ENCODE measurements at regions not wholly inside any gene's neighbourhood (a gene's known extent, or its start where the extent isn't known, plus 50 kb on each side); places are given as distances from the start of the nearest gene placed in this dataset.
A peak's percentile ranks its signal among the peaks of the same experiment; 100 is the strongest.

DNA sequence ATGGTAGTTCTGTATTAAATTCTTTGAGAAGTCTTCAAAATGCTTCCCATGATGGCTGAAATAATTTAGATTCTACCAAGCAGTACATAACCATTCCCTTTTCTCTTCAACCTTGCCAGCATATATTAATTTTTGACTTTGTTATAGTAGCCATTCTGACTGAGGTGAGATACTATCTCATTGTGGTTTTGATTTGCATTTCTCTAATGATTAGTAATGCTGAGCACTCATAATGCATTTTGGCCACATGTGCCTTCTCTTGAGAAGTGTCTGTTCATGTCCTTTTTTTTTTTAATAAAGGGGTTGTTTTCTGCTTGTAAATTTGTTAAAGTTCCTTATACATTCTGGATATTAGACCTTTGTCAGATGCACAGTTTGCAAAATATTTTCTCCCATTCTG is 173.9 kb downstream of the CALCRL start:
- DNase-seq, result no peak
- Histone ChIP-seq H3K4me3 (ENCODE audit: insufficient read depth, low read depth, low read length) (no peak overlapping the region), H3K36me3 (replicated peaks; ENCODE audit: control insufficient read depth, insufficient read depth, low read length) (no peaks in the 10 kb centered on the region), H3K27me3 (ENCODE audit: control insufficient read depth, insufficient read depth, low read length) (no peaks in the 10 kb centered on the region)

DNA sequence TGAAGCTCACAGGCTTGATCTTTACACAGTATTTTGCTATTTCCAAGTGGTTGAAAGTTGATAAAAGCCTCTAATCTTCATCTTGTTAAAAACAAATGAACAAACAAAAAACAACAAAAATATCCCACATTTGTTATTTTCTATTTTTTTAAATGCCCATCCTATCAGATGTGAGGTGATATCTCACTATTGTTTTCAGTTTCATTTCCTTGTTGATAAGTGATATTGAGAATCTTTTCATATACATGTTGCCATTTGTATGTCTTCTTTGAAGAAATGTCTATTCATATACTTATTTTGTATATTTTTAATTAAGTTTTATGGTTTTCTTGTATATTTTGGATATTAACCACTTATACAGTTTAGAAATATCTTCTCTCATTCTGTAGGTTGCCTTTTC is 175.8 kb downstream of the CALCRL start:
- Histone ChIP-seq H3K36me3 (replicated peaks; ENCODE audit: control insufficient read depth, insufficient read depth, low read length) (no peaks in the 10 kb centered on the region), H3K4me3 (ENCODE audit: insufficient read depth, low read depth, low read length) (no peak overlapping the region), H3K27me3 (ENCODE audit: control insufficient read depth, insufficient read depth, low read length) (no peaks in the 10 kb centered on the region)
- DNase-seq, result no peak

DNA sequence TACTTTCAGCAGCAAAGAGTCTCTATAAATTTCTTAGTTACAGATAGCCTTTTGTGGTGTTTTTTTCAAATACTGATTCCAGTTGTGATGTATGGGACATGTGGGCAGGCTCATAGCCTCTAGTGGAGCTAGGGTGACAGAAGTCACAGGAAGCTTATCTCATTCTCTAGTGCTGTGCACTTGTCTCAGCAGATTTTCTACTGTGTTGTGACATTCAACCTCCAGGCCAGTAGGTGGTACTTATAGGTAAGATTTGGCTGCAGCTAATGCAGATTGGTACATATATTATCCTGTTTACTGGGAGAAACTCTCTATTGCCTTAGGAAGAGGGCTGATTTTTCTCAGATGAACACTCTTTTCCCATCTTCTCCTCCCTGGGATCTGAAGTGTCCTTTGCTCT is 176.2 kb downstream of the CALCRL start:
- no peaks in the 10 kb centered on the region for H3K27me3 ChIP-seq (ENCODE audit: control insufficient read depth, insufficient read depth, low read length)
- no peak overlapping the region for H3K4me3 ChIP-seq (ENCODE audit: insufficient read depth, low read depth, low read length)
- no peak for DNase-seq
- H3K36me3 ChIP-seq (replicated peaks; ENCODE audit: control insufficient read depth, insufficient read depth, low read length), result no peaks in the 10 kb centered on the region

DNA sequence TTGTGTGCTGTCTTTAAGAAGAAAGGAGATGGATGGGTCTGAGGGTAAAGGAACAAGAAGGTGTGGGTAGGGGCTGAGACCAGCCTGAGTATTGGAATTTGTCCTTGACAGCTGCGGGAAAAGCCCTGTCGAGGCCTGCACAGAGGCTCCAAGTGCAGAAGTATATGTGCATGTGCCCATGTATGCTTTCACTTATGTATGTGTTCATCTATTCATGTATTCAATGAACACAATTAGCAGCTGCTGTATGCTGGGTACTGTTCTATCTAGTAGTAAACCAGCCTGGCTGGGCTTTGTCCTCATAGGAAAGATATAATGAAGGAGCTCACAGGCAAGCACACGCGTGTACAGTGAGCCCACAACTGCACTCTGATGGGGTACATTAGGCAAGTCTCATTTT is 181.4 kb downstream of the CALCRL start:
- no peaks in the 10 kb centered on the region for H3K36me3 ChIP-seq (replicated peaks; ENCODE audit: control insufficient read depth, insufficient read depth, low read length)
- H3K4me3 ChIP-seq (ENCODE audit: insufficient read depth, low read depth, low read length), result no peak overlapping the region
- DNase-seq, result no peak

DNA sequence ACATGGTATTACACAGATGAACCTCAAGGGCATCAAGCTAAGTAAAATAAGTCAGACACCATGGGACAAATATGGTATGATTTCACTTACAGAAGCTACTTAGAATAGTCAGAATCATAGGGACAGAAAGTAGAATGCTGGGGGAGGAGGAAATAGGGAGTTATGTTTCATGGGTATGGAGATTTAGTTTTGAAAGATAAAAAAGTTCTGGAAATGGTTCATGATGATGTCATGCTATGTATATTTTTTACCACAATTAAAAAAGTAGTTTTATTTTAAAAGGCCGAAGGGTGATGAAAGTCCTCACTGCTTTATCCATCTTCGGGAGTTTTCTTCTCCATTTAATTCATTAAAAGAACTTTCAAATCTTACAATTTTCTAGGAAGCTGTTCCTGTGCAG is 181.9 kb downstream of the CALCRL start:
- Histone ChIP-seq H3K36me3 (replicated peaks; ENCODE audit: control insufficient read depth, insufficient read depth, low read length) (no peaks in the 10 kb centered on the region), H3K4me3 (ENCODE audit: insufficient read depth, low read depth, low read length) (no peak overlapping the region), H3K27me3 (ENCODE audit: control insufficient read depth, insufficient read depth, low read length) (no peaks in the 10 kb centered on the region)
- DNase-seq, result no peak

More for the DNA sequence above, 181.4 kb downstream of the CALCRL start:
- no peaks in the 10 kb centered on the region for H3K27me3 ChIP-seq (ENCODE audit: control insufficient read depth, insufficient read depth, low read length)

DNA sequence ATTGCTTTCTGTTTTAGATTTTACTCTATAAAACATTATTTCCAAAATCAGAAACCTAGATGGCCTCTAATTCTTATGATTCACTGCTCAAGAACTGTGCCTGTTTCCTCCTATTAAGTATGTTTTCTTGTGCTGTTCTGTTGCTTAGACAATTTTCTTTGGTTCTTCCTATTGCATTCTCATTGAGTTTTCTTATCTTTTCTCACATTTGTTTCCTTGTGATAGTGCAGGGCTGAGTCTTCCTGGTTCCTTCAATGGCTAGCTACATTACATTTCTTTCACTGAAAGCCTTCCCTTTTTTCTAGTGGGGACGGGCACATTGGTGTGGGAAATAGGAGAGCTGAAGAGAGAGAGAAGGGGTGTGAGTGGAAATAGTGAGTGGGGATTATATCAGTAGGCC is 183.4 kb downstream of the CALCRL start:
- Histone ChIP-seq H3K36me3 (replicated peaks; ENCODE audit: control insufficient read depth, insufficient read depth, low read length) (no peaks in the 10 kb centered on the region), H3K4me3 (ENCODE audit: insufficient read depth, low read depth, low read length) (no peak overlapping the region), H3K27me3 (ENCODE audit: control insufficient read depth, insufficient read depth, low read length) (no peaks in the 10 kb centered on the region)
- no peak for DNase-seq

DNA sequence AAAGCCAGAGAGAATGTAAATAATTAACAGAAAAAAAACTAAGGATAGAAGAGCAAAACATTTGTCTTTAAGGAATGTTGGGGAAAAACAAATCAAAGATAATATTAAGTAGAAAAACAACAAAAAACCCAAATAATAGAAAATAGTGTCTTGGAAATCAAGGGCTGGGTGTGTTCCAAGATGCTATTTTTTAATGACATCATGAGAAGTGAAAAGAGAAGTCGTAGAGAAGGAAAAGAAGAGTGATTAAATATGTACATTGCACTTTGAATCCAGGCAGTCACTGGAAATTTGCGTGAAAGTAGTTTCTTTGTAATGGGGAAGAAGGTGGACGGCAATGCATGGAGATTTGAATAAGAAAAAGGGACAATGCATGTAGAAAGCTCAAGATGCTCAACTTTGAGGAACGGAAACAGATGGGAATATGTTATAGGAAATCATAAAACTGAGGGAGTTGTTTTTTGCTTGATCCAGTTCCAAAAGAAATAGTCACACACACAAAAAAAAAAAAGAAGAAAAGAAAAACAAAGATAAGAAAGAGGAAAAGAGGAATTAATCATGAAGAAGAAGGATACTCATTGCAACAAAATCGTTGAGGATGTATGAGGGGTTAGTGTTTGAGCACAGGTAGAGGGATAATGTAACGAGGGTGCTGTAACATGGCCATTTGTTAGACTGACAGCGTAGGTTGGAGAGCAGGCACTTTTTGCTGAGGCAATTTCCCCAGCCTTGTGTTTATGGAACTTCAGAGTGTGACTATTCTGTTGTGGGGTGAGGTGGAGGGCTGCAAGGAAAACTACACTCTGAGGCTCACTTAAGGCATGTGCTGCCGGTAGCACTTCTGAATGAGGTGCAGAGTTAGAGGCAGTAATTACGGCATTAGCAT is 184.1 kb downstream of the CALCRL start:
- no peaks in the 10 kb centered on the region for H3K36me3 ChIP-seq (replicated peaks; ENCODE audit: control insufficient read depth, insufficient read depth, low read length)
- no peak for DNase-seq
- H3K27me3 ChIP-seq (ENCODE audit: control insufficient read depth, insufficient read depth, low read length), result no peaks in the 10 kb centered on the region
- no peak overlapping the region for H3K4me3 ChIP-seq (ENCODE audit: insufficient read depth, low read depth, low read length)

DNA sequence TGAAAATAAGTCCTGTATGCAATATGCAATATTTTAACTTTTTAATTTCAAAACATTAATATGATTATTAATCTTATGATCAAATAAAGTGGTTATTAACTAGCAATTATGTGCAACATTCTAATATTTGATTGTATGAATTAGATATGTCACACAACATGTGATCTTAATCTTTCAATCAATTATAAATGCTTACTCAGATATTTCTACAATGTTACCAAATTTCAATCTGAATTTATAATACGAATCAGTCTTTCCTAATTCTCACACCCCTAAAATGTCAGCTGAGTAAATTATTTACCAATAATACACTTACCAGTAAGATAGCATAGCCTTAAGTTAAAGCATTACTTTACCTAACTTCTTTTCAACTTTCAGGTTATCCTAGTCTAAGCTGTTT is 186.3 kb downstream of the CALCRL start:
- Histone ChIP-seq H3K27me3 (ENCODE audit: control insufficient read depth, insufficient read depth, low read length) (no peaks in the 10 kb centered on the region), H3K4me3 (ENCODE audit: insufficient read depth, low read depth, low read length) (no peak overlapping the region), H3K36me3 (replicated peaks; ENCODE audit: control insufficient read depth, insufficient read depth, low read length) (no peaks in the 10 kb centered on the region)
- DNase-seq, result no peak

DNA sequence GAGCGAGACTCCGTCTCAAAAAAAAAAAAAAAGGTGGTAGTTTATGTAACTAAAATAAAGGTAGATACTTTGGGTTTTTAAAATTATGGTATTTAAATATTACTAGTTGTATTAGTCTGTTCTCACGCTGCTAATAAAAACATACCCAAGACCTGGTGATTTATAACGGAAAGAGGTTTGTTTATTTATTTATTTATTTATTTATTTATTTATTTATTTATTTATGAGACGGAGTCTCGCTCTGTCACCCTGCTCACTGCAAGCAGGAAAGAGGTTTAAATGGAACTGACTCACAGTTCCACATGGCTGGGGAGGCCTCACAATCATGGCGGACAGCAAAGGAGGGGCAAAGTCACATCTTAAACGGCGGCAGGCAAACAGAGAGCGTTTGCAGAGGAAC is 196.0 kb downstream of the CALCRL start:
- Histone ChIP-seq H3K36me3 (replicated peaks; ENCODE audit: control insufficient read depth, insufficient read depth, low read length) (no peaks in the 10 kb centered on the region), H3K4me3 (ENCODE audit: insufficient read depth, low read depth, low read length) (no peak overlapping the region)

DNA sequence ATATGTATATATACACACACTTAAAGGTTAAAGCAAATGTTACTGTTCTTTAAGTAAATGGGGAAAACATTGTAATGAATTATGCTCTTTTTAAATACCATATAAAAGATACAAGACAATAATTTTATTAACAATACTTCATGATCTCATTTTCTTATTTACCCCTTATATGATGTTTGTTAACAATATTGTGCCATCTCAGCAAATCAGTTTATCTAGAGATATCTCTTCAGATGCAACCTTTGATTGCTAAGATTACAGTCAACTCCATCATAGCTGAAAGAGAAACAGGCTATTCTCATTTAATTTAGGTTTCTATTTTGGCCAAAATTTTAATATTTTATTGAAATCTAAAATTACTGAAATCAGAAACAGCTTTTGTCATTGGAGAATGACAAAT is 197.9 kb downstream of the CALCRL start:
- Histone ChIP-seq H3K27me3 (ENCODE audit: control insufficient read depth, insufficient read depth, low read length) (no peaks in the 10 kb centered on the region), H3K4me3 (ENCODE audit: insufficient read depth, low read depth, low read length) (no peak overlapping the region), H3K36me3 (replicated peaks; ENCODE audit: control insufficient read depth, insufficient read depth, low read length) (no peaks in the 10 kb centered on the region)
- no peak for DNase-seq

More for the DNA sequence above, 196.0 kb downstream of the CALCRL start:
- no peaks in the 10 kb centered on the region for H3K27me3 ChIP-seq (ENCODE audit: control insufficient read depth, insufficient read depth, low read length)
- DNase-seq, result no peak

DNA sequence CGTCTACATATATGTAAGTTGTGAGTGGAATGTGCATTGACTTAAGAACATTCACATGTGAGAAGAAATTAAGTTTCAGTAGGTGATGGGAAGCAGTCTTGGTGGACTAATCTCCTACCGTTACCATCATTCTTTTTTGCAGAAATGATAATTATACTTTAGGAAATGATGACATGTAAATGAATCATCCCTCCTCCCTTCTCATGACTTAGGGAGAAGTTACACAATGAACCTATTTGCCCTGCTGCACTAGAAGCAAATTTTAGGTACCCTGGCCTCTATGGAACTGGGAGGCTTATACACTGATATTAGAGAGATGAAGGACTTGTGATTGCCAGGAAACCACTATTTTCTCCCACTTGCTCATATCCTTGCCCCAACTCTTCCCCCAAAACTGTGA is 214.2 kb downstream of the CALCRL start:
- no peaks in the 10 kb centered on the region for H3K36me3 ChIP-seq (replicated peaks; ENCODE audit: control insufficient read depth, insufficient read depth, low read length)
- no peak for DNase-seq
- no peaks in the 10 kb centered on the region; the same call in 1 of the 2 replicates for H3K27me3 ChIP-seq (ENCODE audit: control insufficient read depth, insufficient read depth, low read length)
- no peak overlapping the region for H3K4me3 ChIP-seq (ENCODE audit: insufficient read depth, low read depth, low read length)

DNA sequence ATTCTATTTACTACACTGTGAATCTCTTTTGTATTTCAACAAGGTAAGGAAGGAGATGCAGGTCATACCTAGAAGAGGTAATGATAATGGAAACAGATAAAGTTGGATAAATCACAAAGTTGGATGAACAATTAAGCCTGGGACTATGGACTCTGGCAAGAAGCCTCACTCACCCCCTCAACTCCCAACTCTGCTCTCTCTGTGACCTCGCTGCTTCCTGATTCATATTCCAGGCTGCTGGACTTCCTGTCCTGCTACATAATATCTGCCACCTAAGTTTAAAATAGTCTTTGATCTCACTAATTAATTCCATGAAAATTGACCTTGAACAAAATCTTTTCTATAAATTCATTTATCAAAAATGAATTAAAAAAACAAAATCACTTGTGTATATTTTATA is 215.3 kb downstream of the CALCRL start:
- Histone ChIP-seq H3K27me3 (ENCODE audit: control insufficient read depth, insufficient read depth, low read length) (no peaks in the 10 kb centered on the region; the same call in 1 of the 2 replicates), H3K4me3 (ENCODE audit: insufficient read depth, low read depth, low read length) (no peak overlapping the region), H3K36me3 (replicated peaks; ENCODE audit: control insufficient read depth, insufficient read depth, low read length) (no peaks in the 10 kb centered on the region)
- DNase-seq, result no peak

DNA sequence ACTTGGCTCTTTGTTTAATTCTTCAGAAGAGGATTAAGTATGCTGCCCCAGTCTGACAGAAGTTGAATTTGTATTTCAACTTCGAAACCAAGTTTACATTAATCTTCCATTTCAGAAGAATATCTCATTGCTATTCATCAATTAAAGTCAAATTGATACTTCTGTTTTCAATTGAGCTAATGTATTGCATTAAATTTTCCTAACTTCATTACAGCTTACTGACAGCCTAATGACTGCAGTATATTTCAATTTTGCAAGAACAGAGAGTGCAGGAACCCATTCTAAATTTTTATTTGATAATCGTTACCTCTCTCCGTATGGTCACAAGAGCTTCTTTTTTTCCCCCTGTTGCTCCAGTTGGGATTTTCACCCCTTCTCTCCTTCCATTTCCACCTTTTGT is 218.0 kb downstream of the CALCRL start:
- Histone ChIP-seq H3K4me3 (ENCODE audit: insufficient read depth, low read depth, low read length) (no peak overlapping the region), H3K36me3 (replicated peaks; ENCODE audit: control insufficient read depth, insufficient read depth, low read length) (no peaks in the 10 kb centered on the region), H3K27me3 (ENCODE audit: control insufficient read depth, insufficient read depth, low read length) (no peaks in the 10 kb centered on the region)
- DNase-seq, result no peak

DNA sequence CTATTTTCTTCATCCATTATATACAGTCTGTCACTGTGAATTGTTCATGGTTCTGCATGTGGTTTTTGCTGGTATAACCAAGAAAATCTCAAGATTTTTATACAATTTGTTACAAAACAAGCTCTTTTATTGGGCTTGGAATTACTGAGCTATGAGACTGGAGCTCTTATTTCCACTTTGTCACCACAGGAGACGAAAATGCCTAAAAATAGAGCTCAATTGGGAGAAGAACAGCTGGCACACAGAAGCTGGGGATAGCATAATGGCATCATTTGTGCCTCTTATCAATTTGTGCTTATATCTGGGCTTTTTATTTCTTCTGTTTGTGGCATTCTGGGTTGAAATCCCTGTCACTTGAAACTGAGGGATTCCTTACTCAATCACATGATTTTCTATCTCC is 219.1 kb downstream of the CALCRL start:
- no peaks in the 10 kb centered on the region for H3K36me3 ChIP-seq (replicated peaks; ENCODE audit: control insufficient read depth, insufficient read depth, low read length)
- no peak overlapping the region for H3K4me3 ChIP-seq (ENCODE audit: insufficient read depth, low read depth, low read length)
- H3K27me3 ChIP-seq (ENCODE audit: control insufficient read depth, insufficient read depth, low read length), result no peaks in the 10 kb centered on the region
- DNase-seq, result no peak

DNA sequence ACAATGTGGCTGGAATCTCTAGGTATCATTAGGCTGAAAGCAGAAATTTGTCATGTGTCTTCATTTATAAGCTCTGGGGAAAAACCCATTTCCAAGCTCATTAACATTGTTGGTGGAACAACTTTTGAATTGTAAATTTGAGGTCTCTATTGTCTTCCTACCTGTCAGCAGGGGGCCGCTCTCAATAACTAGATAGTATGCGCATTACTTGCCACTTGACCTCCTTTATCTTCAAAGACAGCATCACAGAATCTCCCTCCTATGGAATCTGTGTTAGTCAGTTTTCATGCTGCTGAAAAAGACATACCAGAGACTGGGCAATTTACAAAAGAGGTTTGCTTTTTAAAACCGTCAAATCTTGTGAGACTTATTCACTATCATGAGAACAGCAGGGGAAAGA is 223.1 kb downstream of the CALCRL start:
- DNase-seq, result peak; percentile 5
- Histone ChIP-seq H3K36me3 (replicated peaks; ENCODE audit: control insufficient read depth, insufficient read depth, low read length) (no peaks in the 10 kb centered on the region), H3K4me3 (ENCODE audit: insufficient read depth, low read depth, low read length) (no peak overlapping the region), H3K27me3 (ENCODE audit: control insufficient read depth, insufficient read depth, low read length) (no peaks in the 10 kb centered on the region)

DNA sequence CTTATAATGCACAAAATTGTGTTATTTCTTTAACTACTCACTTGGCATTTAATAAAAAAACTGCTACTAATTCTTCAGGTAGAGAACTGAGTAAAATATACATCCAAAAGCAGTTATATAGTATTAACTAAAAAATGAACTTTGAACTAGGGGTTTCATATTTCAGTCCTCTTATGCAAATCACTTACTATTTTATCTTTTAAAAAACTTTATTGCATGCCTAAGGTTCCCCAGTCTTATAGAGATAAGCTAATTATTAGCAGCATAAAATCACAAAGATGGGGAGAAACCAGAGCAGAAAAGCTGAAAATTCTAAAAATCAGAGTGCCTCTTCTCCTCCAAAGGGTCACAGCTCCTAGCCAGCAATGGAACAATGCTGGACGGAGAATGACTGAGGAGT is 228.0 kb downstream of the CALCRL start:
- no peak for DNase-seq
- no peak overlapping the region for H3K4me3 ChIP-seq (ENCODE audit: insufficient read depth, low read depth, low read length)
- H3K27me3 ChIP-seq (ENCODE audit: control insufficient read depth, insufficient read depth, low read length), result no peaks in the 10 kb centered on the region
- no peaks in the 10 kb centered on the region for H3K36me3 ChIP-seq (replicated peaks; ENCODE audit: control insufficient read depth, insufficient read depth, low read length)
